ENCODE measurements at regions not wholly inside any gene's neighbourhood (a gene's known extent, or its start where the extent isn't known, plus 50 kb on each side); places are given as distances from the start of the nearest gene placed in this dataset.

DNA sequence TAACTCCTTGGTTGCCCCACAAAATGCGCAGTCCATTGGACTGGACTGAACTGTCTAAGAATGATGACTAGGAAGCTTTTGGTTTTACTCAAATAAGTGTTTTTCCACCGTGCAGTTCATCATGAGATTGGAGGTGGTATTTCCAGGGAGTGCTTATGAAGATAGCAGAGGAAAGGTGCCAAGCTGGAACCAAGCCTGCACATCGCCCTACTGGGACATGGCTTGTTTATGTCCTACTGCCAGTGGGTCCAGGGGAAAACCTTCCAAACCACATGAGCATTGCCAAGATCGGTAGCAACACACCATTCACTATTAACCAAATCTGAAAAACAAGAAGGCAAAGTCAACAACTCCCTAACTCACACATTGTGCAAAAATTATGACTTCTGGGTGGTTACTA, 54.7 kb upstream of the DSCAM start:
- DNase-seq (ENCODE audit: extremely low read depth, low read depth), result no peak
- H3K4me3 ChIP-seq (replicated peaks; ENCODE audit: low read depth, low read length), result no peak overlapping the region
- TF ChIP-seq, protein P1, sequence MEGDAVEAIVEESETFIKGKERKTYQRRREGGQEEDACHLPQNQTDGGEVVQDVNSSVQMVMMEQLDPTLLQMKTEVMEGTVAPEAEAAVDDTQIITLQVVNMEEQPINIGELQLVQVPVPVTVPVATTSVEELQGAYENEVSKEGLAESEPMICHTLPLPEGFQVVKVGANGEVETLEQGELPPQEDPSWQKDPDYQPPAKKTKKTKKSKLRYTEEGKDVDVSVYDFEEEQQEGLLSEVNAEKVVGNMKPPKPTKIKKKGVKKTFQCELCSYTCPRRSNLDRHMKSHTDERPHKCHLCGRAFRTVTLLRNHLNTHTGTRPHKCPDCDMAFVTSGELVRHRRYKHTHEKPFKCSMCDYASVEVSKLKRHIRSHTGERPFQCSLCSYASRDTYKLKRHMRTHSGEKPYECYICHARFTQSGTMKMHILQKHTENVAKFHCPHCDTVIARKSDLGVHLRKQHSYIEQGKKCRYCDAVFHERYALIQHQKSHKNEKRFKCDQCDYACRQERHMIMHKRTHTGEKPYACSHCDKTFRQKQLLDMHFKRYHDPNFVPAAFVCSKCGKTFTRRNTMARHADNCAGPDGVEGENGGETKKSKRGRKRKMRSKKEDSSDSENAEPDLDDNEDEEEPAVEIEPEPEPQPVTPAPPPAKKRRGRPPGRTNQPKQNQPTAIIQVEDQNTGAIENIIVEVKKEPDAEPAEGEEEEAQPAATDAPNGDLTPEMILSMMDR (IDR thresholded peaks at IDR 0.05; ENCODE audit: low read depth, low read length, missing control alignments), result no peak

DNA sequence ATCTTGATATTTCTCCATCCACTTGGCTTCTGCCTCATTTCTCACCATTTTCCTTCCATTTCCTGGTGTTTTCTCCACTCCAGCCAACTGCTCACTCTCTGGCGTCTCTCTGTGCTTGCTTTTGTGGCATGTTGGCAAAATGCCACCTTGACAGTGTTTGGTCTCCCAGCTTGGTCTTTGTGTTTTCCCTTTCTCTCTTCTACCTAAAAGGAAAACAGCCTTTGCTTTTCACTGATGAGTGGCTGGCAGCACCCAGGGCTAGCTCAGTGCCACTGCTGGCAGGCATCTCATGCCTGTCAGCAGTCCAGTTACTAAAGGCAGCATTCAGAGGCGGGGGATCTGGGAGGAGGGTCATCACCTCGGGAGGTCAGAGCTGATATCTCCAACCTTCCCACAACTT, 55.3 kb upstream of the DSCAM start:
- TF ChIP-seq, protein P1 (IDR thresholded peaks at IDR 0.05; ENCODE audit: low read depth, low read length, missing control alignments), result no peak
- DNase-seq (ENCODE audit: extremely low read depth, low read depth), result no peak
- no peak overlapping the region for H3K4me3 ChIP-seq (replicated peaks; ENCODE audit: low read depth, low read length)

DNA sequence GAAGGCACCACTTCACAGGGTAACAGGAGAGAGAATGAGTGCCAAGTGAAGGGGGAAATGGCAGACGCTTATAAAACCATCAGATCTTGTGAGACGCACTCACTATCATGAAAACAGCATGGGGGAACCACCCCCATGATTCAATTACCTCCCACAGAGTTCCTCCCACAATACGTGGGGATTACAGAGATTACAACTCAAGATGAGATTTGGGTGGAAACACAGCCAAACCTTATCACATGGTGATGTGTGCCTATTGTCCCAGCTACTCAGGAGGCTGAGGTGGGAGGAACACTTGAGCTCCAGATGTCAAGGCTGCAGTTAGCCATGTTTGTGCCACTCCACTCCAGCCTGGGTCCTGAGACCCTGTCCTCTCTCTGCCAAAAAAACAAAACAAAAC, 56.0 kb upstream of the DSCAM start:
- DNase-seq (ENCODE audit: extremely low read depth, low read depth), result no peak
- TF ChIP-seq, protein P1 (IDR thresholded peaks at IDR 0.05; ENCODE audit: low read depth, low read length, missing control alignments), result no peak
- no peak overlapping the region for H3K4me3 ChIP-seq (replicated peaks; ENCODE audit: low read depth, low read length)

DNA sequence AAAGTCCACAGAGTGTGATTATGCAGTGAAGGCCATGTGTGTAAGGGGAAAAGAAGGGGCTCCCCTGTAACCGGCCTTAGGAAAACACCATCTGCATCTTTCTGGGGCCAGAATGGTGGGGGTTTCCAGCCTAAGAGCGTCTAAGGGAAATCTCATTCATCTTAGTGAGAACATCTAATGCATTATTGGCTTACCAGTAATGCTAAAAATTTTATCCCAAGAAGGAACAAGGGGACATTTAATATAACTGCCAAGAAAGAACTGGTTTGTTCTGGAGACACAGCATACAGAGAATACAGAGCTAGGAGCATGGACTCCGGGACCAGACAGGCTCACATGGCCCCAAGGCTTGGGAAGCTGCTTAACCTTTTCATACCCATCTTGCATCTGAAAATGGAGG, 58.3 kb upstream of the DSCAM start:
- H3K4me3 ChIP-seq (replicated peaks; ENCODE audit: low read depth, low read length), result no peak overlapping the region
- TF ChIP-seq, protein P1 (IDR thresholded peaks at IDR 0.05; ENCODE audit: low read depth, low read length, missing control alignments), result no peak
- no peak for DNase-seq (ENCODE audit: extremely low read depth, low read depth)

DNA sequence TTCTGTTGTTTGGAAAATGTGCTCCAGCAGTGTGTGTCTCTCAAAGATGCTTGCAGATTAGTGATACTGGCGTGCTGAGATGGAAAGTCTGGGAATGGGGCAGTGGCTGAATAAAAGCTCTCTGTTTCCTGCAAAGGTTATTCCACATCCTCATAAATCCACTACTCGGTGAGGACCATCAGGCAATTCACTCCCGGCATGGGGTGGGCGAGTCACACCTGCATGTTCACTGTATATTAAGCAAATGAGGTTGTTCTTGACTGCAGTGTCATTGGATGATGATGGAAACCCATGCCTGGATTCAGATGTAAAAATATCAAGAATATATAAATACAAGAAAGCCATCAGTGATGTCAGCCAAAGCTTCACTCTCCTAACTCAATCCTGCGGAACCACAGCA, 65.4 kb upstream of the DSCAM start:
- no peak overlapping the region for H3K4me3 ChIP-seq (replicated peaks; ENCODE audit: low read depth, low read length)
- DNase-seq (ENCODE audit: extremely low read depth, low read depth), result no peak
- TF ChIP-seq, protein P1 (IDR thresholded peaks at IDR 0.05; ENCODE audit: low read depth, low read length, missing control alignments), result no peak

DNA sequence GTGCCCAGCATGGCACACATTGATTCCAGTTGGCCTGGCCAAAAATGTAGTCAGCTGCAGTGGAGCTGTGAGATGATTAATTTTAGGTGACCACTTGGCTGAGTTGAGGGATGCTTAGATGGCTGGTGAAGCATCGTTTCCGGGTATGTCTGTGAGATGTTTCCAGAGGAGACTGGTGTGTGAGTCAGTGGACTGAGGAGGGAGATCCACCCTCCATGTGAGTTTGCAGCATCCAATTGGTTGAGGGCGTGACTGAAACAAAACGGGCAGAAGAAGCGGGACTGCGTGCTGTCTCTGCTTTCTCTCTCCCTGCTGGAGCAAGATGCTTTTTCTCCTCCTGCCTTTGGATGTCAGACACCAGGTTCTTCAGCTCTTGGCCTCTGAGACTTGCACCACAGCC, 68.2 kb upstream of the DSCAM start:
- TF ChIP-seq, protein P1 (IDR thresholded peaks at IDR 0.05; ENCODE audit: low read depth, low read length, missing control alignments), result no peak
- no peak overlapping the region for H3K4me3 ChIP-seq (replicated peaks; ENCODE audit: low read depth, low read length)
- DNase-seq (ENCODE audit: extremely low read depth, low read depth), result no peak

DNA sequence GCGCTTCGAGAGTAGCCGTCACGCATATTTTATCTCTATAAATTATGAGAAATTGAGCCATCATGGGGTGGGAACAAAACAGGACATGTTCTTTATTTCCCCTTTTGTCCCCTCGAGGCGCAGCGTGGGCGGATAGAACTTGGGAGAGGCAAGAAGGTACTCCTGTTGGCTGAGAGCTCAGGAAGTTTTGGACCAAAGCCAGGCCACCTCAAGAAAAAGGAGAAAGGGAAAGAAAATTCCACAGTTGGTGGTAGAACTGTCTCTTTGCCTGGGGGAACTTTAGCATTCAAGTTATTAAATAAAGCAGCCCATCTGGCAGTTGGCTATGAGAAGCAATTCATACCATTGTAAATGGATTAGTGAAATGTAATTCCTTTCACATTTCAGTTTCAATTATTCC, 76.4 kb upstream of the DSCAM start:
- TF ChIP-seq, protein P1 (IDR thresholded peaks at IDR 0.05; ENCODE audit: low read depth, low read length, missing control alignments), result no peak
- no peak for DNase-seq (ENCODE audit: extremely low read depth, low read depth)
- H3K4me3 ChIP-seq (replicated peaks; ENCODE audit: low read depth, low read length), result no peak overlapping the region
